B cell (primary cell): ENCODE measurements at regions not wholly inside any gene's neighbourhood (a gene's known extent, or its start where the extent isn't known, plus 50 kb on each side); places are given as distances from the start of the nearest gene placed in this dataset.

Experiments
- ATAC-seq: fragments of 200-7000 bp; cut with Tn5 transposase; one replicate; pipeline ENCODE4 v1.10.0; 2021; ENCODE audit warnings: low read depth, mild to moderate bottlenecking, moderate number of reproducible peaks, moderate library complexity
- CTCF ChIA-PET: fragments of 350-600 bp; sonication (Branson Sonifier 250); formaldehyde crosslinking; loops from one replicate; lab custom pipeline; 2021; ENCODE audit warnings: antibody characterized with exemption, inconsistent platforms; lab: Charles Lee
- POLR2A ChIA-PET: fragments of 350-600 bp; sonication (Branson Sonifier 250); formaldehyde crosslinking; loops from one replicate; lab custom pipeline; 2021; ENCODE audit warnings: antibody characterized with exemption; lab: Charles Lee
- DNase-seq: peaks from one replicate; pipeline ENCODE4 v3.0.0; 2013
- H2AFZ ChIP-seq: 2 replicates; pipeline ENCODE4 v1.6.1; 2012; ENCODE audit warnings: mild to moderate bottlenecking, low read depth, low read length; ENCODE audit not compliant: insufficient read depth, poor library complexity, severe bottlenecking
- H3K27ac ChIP-seq, 2 donors: 1 replicate in 1 of 2; 2 replicates in 1 of 2; pipeline ENCODE4 v1.5.1; 2012 to 2013; ENCODE audit warnings: low read length in 2 of 2, mild to moderate bottlenecking in 2 of 2, moderate library complexity in 1 of 2
- H3K27me3 ChIP-seq, 4 experiments: fragments of 200-600 bp in 1 of 4; sonication (generic) in 1 of 4; replicated peaks in 1 of 4; 1 replicate in 2 of 4; 2 replicates in 2 of 4; pipeline versions ENCODE4 v1.6.1 to v1.7.0; 2013 to 2016; ENCODE audit warnings: low read length in 3 of 4, mild to moderate bottlenecking in 2 of 4, mixed read lengths in 1 of 4, moderate library complexity in 1 of 4; ENCODE audit not compliant: insufficient read depth in 4 of 4, control insufficient read depth in 3 of 4; ENCODE audit errors: control extremely low read depth in 1 of 4
- H3K36me3 ChIP-seq, 2 experiments: replicated peaks in 1 of 2; 1 replicate in 1 of 2; 2 replicates in 1 of 2; pipeline versions ENCODE4 v1.6.1 to v1.7.1; 2013; ENCODE audit warnings: low read length in 1 of 2; ENCODE audit not compliant: insufficient read depth in 2 of 2, control insufficient read depth in 1 of 2; ENCODE audit errors: control extremely low read depth in 1 of 2, extremely low read depth in 1 of 2
- H3K4me1 ChIP-seq, 2 donors: fragments of 200-600 bp in 1 of 2; sonication (generic) in 1 of 2; 1 replicate in 1 of 2; 2 replicates in 1 of 2; pipeline versions ENCODE4 v1.5.1 to v1.6.1; 2013 to 2017; ENCODE audit warnings: low read length in 2 of 2; ENCODE audit not compliant: control insufficient read depth in 2 of 2, insufficient read depth in 2 of 2
- H3K4me2 ChIP-seq: replicated peaks from 2 replicates; pipeline ENCODE3; 2012; ENCODE audit warnings: mild to moderate bottlenecking, low read depth, low read length; ENCODE audit not compliant: poor library complexity, severe bottlenecking
- H3K4me3 ChIP-seq, 5 experiments: fragments of 200-600 bp in 1 of 5; sonication (generic) in 1 of 5; 1 replicate in 3 of 5; 2 replicates in 2 of 5; pipeline versions ENCODE4 v1.5.1 to v1.7.0; 2011 to 2016; ENCODE audit warnings: low read length in 4 of 5, mild to moderate bottlenecking in 4 of 5, low read depth in 2 of 5, control low read depth in 1 of 5, moderate library complexity in 1 of 5; ENCODE audit not compliant: insufficient read depth in 1 of 5; ENCODE audit errors: control extremely low read depth in 1 of 5, extremely low read depth in 1 of 5
- H3K79me2 ChIP-seq: fragments of 200-600 bp; sonication (generic); one replicate; pipeline ENCODE4 v1.6.0; 2016; ENCODE audit warnings: low read length; ENCODE audit not compliant: control insufficient read depth, insufficient read depth
- H3K9ac ChIP-seq: fragments of 200-600 bp; sonication (generic); 2 replicates; pipeline ENCODE4 v1.6.1; 2017; ENCODE audit warnings: mild to moderate bottlenecking, low read length, moderate library complexity
- H3K9me3 ChIP-seq, 3 donors: one replicate each; pipeline versions ENCODE4 v1.6.1 to v1.7.1; 2013; ENCODE audit warnings: low read length in 2 of 3; ENCODE audit not compliant: control insufficient read depth in 2 of 3, insufficient read depth in 1 of 3; ENCODE audit errors: control extremely low read depth in 1 of 3
- H4K20me1 ChIP-seq: 2 replicates; pipeline ENCODE4 v1.6.0; 2012; ENCODE audit warnings: mild to moderate bottlenecking, low read length; ENCODE audit not compliant: insufficient read depth, control insufficient read depth, poor library complexity, severe bottlenecking
- H3K27ac Mint-ChIP-seq: one replicate; pipeline ENCODE4 v1.8.0; 2021; ENCODE audit warnings: mixed read lengths
- H3K27me3 Mint-ChIP-seq: one replicate; pipeline ENCODE4 v1.8.0; 2021; ENCODE audit warnings: mixed read lengths
- H3K4me1 Mint-ChIP-seq: one replicate; pipeline ENCODE4 v1.8.0; 2021; ENCODE audit warnings: mixed read lengths
- H3K4me3 Mint-ChIP-seq: one replicate; pipeline ENCODE4 v1.8.0; 2021; ENCODE audit warnings: mixed read lengths
- H3K9me3 Mint-ChIP-seq: one replicate; pipeline ENCODE4 v1.8.0; 2022; ENCODE audit warnings: mixed read lengths; ENCODE audit not compliant: insufficient read depth
- CTCF ChIP-seq: fragments of 200-600 bp; IDR thresholded peaks from one replicate; pipeline ENCODE4 v1.8.0; 2022; ENCODE audit warnings: antibody characterized with exemption, mild to moderate bottlenecking
- EZH2 ChIP-seq: IDR thresholded peaks from 2 replicates; pipeline ENCODE4 v1.6.1; 2012; ENCODE audit warnings: borderline replicate concordance, low read depth, mild to moderate bottlenecking, moderate library complexity, low read length; ENCODE audit not compliant: insufficient read depth, poor library complexity, severe bottlenecking
- WGBS: methylation state at CpG from one replicate; pipeline ENCODE4 v1.1.5; 2013; ENCODE audit warnings: missing lambda C conversion rate; ENCODE audit not compliant: insufficient coverage; 5-methylcytosine and 5-hydroxymethylcytosine counted together
- intact Hi-C: fragments of 100-400 bp; cut with micrococcal nuclease; formaldehyde crosslinking; loops from one replicate; pipeline ENCODE4 v1.10.0; 2022

GRCh38 chr1:96164053-96164452, 557.5 kb upstream of the PTBP2 start:
- Mint-ChIP-seq H3K9me3 (peaks cover 12% of the 10 kb centered on the region), H3K27ac (no peak overlapping the region), H3K4me3 (no peak overlapping the region), H3K4me1 (no peaks in the 10 kb centered on the region), H3K27me3 (no peaks in the 10 kb centered on the region)
- DNase-seq (no peak), ATAC-seq (no peak)
- no peaks in the 10 kb centered on the region for H3K4me1 ChIP-seq
- H3K4me2 ChIP-seq: no peak overlapping the region
- ChIA-PET CTCF (no interaction called here), POLR2A (no interaction called here)
- H3K9me3 ChIP-seq: peaks cover 0 to 2% (median under 1%) of the 10 kb centered on the region in 3 donors
- no peaks in the 10 kb centered on the region for H3K79me2 ChIP-seq
- intact Hi-C loops: no loop called here
- TF ChIP-seq CTCF (no peak), EZH2 (no peak)
- H3K9ac ChIP-seq: no peak overlapping the region
- no peak overlapping the region for H3K27ac ChIP-seq
- no peak overlapping the region for H3K4me3 ChIP-seq
- no peak overlapping the region for H2AFZ ChIP-seq
- WGBS: 63% methylated on average over 1 of the region's 4 CpGs
- H3K36me3 ChIP-seq: no peaks in the 10 kb centered on the region
- H4K20me1 ChIP-seq: no peaks in the 10 kb centered on the region
- H3K27me3 ChIP-seq: no peaks in the 10 kb centered on the region

- Histone ChIP-seq H3K36me3 (no peaks in the 10 kb centered on the region), H3K9ac (no peak overlapping the region), H3K27me3 (no peaks in the 10 kb centered on the region), H3K4me3 (no peak overlapping the region), H3K79me2 (no peaks in the 10 kb centered on the region), H2AFZ (no peak overlapping the region), H4K20me1 (no peaks in the 10 kb centered on the region), H3K9me3 (no peaks in the 10 kb centered on the region), H3K4me2 (no peak overlapping the region), H3K4me1 (no peaks in the 10 kb centered on the region), H3K27ac (no peak overlapping the region)
- ChIA-PET CTCF (no interaction called here), POLR2A (no interaction called here)
- H3K4me1 Mint-ChIP-seq: no peaks in the 10 kb centered on the region
- no peak overlapping the region for H3K27ac Mint-ChIP-seq
- H3K9me3 Mint-ChIP-seq: no peaks in the 10 kb centered on the region
- H3K4me3 Mint-ChIP-seq: no peak overlapping the region
- no peak for DNase-seq
- no peak for ATAC-seq
- intact Hi-C loops: no loop called here
- TF ChIP-seq EZH2 (no peak), CTCF (no peak)
- WGBS: 94% methylated on average over 6 of the region's 8 CpGs
- H3K27me3 Mint-ChIP-seq: no peaks in the 10 kb centered on the region
These were observed 543.5 kb upstream of the PTBP2 start for GRCh38 chr1:96178053-96178452.
